H9 (cell line): ENCODE measurements at regions not wholly inside any gene's neighbourhood (a gene's known extent, or its start where the extent isn't known, plus 50 kb on each side); places are given as distances from the start of the nearest gene placed in this dataset.
"Not testable (repeated sequence)": the region's sequence is repeated elsewhere in the genome, so short reads cannot be mapped to it uniquely, and the experiment has no call there.

Experiments used
- DNase-seq: peaks from one replicate; pipeline ENCODE4 v3.0.0-alpha.2; 2017
- H2AFZ ChIP-seq: one replicate; pipeline ENCODE4 v1.6.1; 2013; ENCODE audit warnings: mild to moderate bottlenecking, low read length, control low read depth, moderate library complexity
- H2AK5ac ChIP-seq: 2 replicates; pipeline ENCODE4 v1.6.1; 2013; ENCODE audit warnings: low read length, control low read depth, mixed read lengths; ENCODE audit not compliant: insufficient read length
- H2BK120ac ChIP-seq: one replicate; pipeline ENCODE4 v1.6.1; 2013; ENCODE audit warnings: low read depth, mild to moderate bottlenecking, low read length, control low read depth, inconsistent platforms; ENCODE audit not compliant: poor library complexity, severe bottlenecking
- H2BK12ac ChIP-seq: 2 replicates; pipeline ENCODE4 v1.6.1; 2013; ENCODE audit warnings: low read length, control low read depth, mixed read lengths, low read depth; ENCODE audit not compliant: insufficient read length
- H2BK15ac ChIP-seq: 2 replicates; pipeline ENCODE4 v1.6.1; 2013; ENCODE audit warnings: low read depth, low read length, control low read depth
- H2BK20ac ChIP-seq: one replicate; pipeline ENCODE4 v1.6.1; 2013; ENCODE audit warnings: low read depth, mild to moderate bottlenecking, low read length, control low read depth, inconsistent platforms; ENCODE audit not compliant: poor library complexity, severe bottlenecking
- H2BK5ac ChIP-seq: 2 replicates; pipeline ENCODE4 v1.6.1; 2013; ENCODE audit warnings: low read length, control low read depth, mixed read lengths; ENCODE audit not compliant: insufficient read length
- H3K14ac ChIP-seq: 2 replicates; pipeline ENCODE4 v1.6.1; 2013; ENCODE audit warnings: low read length, control low read depth; ENCODE audit not compliant: insufficient read depth
- H3K18ac ChIP-seq: 2 replicates; pipeline ENCODE4 v1.6.1; 2013; ENCODE audit warnings: low read depth, mild to moderate bottlenecking, mixed read lengths, low read length, control low read depth; ENCODE audit not compliant: insufficient read length
- H3K23ac ChIP-seq: 2 replicates; pipeline ENCODE4 v1.6.1; 2013; ENCODE audit warnings: low read length, control low read depth, mixed read lengths, low read depth; ENCODE audit not compliant: insufficient read length
- H3K23me2 ChIP-seq: 2 replicates; pipeline ENCODE4 v1.6.1; 2013; ENCODE audit warnings: low read depth, mild to moderate bottlenecking, mixed read lengths, low read length, control low read depth; ENCODE audit not compliant: insufficient read length, poor library complexity, severe bottlenecking
- H3K27ac ChIP-seq: 2 replicates; pipeline ENCODE4 v1.5.1; 2013; ENCODE audit warnings: low read length, control low read depth, mixed read lengths, low read depth; ENCODE audit not compliant: insufficient read length
- H3K27me3 ChIP-seq: 2 replicates; pipeline ENCODE4 v1.6.1; 2013; ENCODE audit warnings: low read length, control low read depth, inconsistent platforms; ENCODE audit not compliant: insufficient read depth
- H3K4ac ChIP-seq: 2 replicates; pipeline ENCODE4 v1.6.1; 2013; ENCODE audit warnings: low read depth, mild to moderate bottlenecking, control low read depth, inconsistent platforms, low read length, moderate library complexity
- H3K4me1 ChIP-seq: 2 replicates; pipeline ENCODE4 v1.6.1; 2013; ENCODE audit warnings: low read length, control low read depth, inconsistent platforms; ENCODE audit not compliant: insufficient read depth
- H3K4me2 ChIP-seq: 2 replicates; pipeline ENCODE4 v1.6.1; 2013; ENCODE audit warnings: low read length, control low read depth, mixed read lengths; ENCODE audit not compliant: insufficient read length, insufficient read depth
- H3K56ac ChIP-seq: 2 replicates; pipeline ENCODE4 v1.6.1; 2013; ENCODE audit warnings: low read depth, mild to moderate bottlenecking, mixed read lengths, low read length, control low read depth; ENCODE audit not compliant: insufficient read length
- H3K79me1 ChIP-seq: 2 replicates; pipeline ENCODE4 v1.6.1; 2013; ENCODE audit warnings: low read depth, mild to moderate bottlenecking, moderate library complexity, low read length, control low read depth, inconsistent platforms; ENCODE audit not compliant: insufficient read depth, poor library complexity, severe bottlenecking
- H3K79me2 ChIP-seq: 2 replicates; pipeline ENCODE4 v1.6.1; 2013; ENCODE audit warnings: low read length, control low read depth, inconsistent platforms; ENCODE audit not compliant: insufficient read depth
- H3K9ac ChIP-seq: 2 replicates; pipeline ENCODE4 v1.6.1; 2013; ENCODE audit warnings: low read length, control low read depth, mixed read lengths; ENCODE audit not compliant: insufficient read length; ENCODE audit errors: extremely low read depth
- H3K9me3 ChIP-seq: one replicate; pipeline ENCODE4 v1.6.1; 2013; ENCODE audit warnings: low read depth, low read length, inconsistent platforms; ENCODE audit not compliant: control insufficient read depth
- H3T11ph ChIP-seq: one replicate; pipeline ENCODE4 v1.6.1; 2013; ENCODE audit warnings: mild to moderate bottlenecking, low read length, control low read depth, inconsistent platforms
- H4K20me1 ChIP-seq: one replicate; pipeline ENCODE4 v1.6.1; 2013; ENCODE audit not compliant: control insufficient read depth, insufficient read length, insufficient read depth
- H4K5ac ChIP-seq: 2 replicates; pipeline ENCODE4 v1.6.1; 2013; ENCODE audit warnings: low read depth, mild to moderate bottlenecking, mixed read lengths, low read length, control low read depth; ENCODE audit not compliant: insufficient read length
- H4K8ac ChIP-seq: replicated peaks from 2 replicates; pipeline ENCODE4 v1.6.1; 2013; ENCODE audit warnings: low read length, control low read depth, mixed read lengths, low read depth; ENCODE audit not compliant: insufficient read length
- H4K91ac ChIP-seq: 2 replicates; pipeline ENCODE4 v1.6.1; 2013; ENCODE audit warnings: low read depth, mild to moderate bottlenecking, moderate library complexity, mixed read lengths, low read length, control low read depth; ENCODE audit not compliant: insufficient read length
- H3K27ac Mint-ChIP-seq, 3 experiments: 2 replicates in 2 of 3; 3 replicates in 1 of 3; pipeline ENCODE4 v1.8.0; 2020 to 2021; ENCODE audit warnings: mixed read lengths in 3 of 3, mild to moderate bottlenecking in 1 of 3, moderate library complexity in 1 of 3
- H3K27me3 Mint-ChIP-seq: 2 replicates; pipeline ENCODE4 v1.8.0; 2021; ENCODE audit warnings: low read depth, mild to moderate bottlenecking, moderate library complexity, mixed read lengths
- H3K36me3 Mint-ChIP-seq, 3 experiments: 2 replicates in 2 of 3; 3 replicates in 1 of 3; pipeline ENCODE4 v1.8.0; 2020 to 2021; ENCODE audit warnings: low read depth in 3 of 3, mixed read lengths in 3 of 3; ENCODE audit not compliant: insufficient read depth in 1 of 3
- H3K4me1 Mint-ChIP-seq, 2 experiments: 2 replicates each; pipeline ENCODE4 v1.8.0; 2020; ENCODE audit warnings: mixed read lengths in 2 of 2
- H3K4me3 Mint-ChIP-seq, 2 experiments: 2 replicates in 1 of 2; 3 replicates in 1 of 2; pipeline ENCODE4 v1.8.0; 2020 to 2021; ENCODE audit warnings: mild to moderate bottlenecking in 2 of 2, mixed read lengths in 2 of 2, moderate library complexity in 1 of 2
- H3K9me3 Mint-ChIP-seq, 2 experiments: 2 replicates in 1 of 2; 3 replicates in 1 of 2; pipeline ENCODE4 v1.8.0; 2020; ENCODE audit warnings: mild to moderate bottlenecking in 2 of 2, mixed read lengths in 2 of 2, moderate library complexity in 1 of 2
- WGBS: extraction: QIAGEN DNeasy Blood & Tissue Kit; methylation state at CpG from one replicate; pipeline ENCODE4 v1.1.7; 2013; ENCODE audit warnings: missing lambda C conversion rate, low lambda C conversion rate, mixed read lengths; ENCODE audit not compliant: insufficient read length; ENCODE audit errors: extremely low coverage; 5-methylcytosine and 5-hydroxymethylcytosine counted together

DNA sequence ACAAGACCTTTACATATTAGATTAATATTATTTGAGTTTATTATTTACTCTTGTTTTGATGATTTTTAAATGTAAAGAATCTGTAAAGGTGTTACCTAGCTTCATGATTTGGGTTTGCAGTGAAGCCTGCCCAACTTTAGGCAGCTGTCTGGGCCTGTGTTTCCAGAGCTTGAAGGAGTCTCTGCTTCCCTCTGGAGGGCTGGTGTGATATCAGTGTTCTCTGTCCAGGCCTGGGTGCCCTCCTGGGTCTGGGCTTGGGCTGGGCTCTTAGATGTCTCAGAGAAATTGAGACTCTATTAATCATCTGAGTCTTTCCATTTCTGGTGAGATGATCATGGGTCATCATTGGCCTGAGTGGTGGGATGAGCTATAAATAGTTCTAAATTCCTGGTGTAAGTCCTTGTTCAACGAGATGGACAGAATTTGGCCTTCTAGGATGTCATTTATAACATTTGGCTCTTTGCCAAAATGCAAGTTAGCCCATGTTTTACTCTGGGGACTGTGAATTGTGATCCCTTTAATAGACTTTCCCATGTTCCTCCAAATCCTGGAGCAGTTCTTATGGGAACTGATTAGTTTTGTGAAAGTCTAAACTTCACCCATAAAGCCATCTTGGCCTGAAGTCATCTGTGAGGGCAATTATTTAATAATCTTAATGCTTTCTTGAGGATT is 397.3 kb downstream of the TMEM121 start:
- not testable (repeated sequence) for H3K14ac ChIP-seq, H3K27ac Mint-ChIP-seq, H2BK120ac ChIP-seq, H3K18ac ChIP-seq, H4K5ac ChIP-seq, H3K27ac ChIP-seq, H3K9ac ChIP-seq, H4K20me1 ChIP-seq, H4K91ac ChIP-seq, H3K27me3 ChIP-seq, H2BK20ac ChIP-seq, H3K79me1 ChIP-seq, H2AFZ ChIP-seq, DNase-seq, H3K27me3 Mint-ChIP-seq, H3K4me2 ChIP-seq, H3K23ac ChIP-seq, H2AK5ac ChIP-seq, H3K4me3 Mint-ChIP-seq, H2BK12ac ChIP-seq, H3K79me2 ChIP-seq, H3K4me1 Mint-ChIP-seq, H3K23me2 ChIP-seq, H3K4me1 ChIP-seq, H3K4ac ChIP-seq, H2BK5ac ChIP-seq, H2BK15ac ChIP-seq, H3T11ph ChIP-seq, H4K8ac ChIP-seq, H3K56ac ChIP-seq
- Mint-ChIP-seq H3K9me3 (peaks cover 82 to 91% of the 10 kb centered on the region in 2 experiments), H3K36me3 (peaks cover 7 to 28% (median 13%) of the 10 kb centered on the region in 3 experiments; a peak in 6 of 7 replicates)
- no CpG with 5 or more reads among the region's 1 CpG for WGBS
- peaks cover 98% of the 10 kb centered on the region for H3K9me3 ChIP-seq
